ENCODE measurements at regions not wholly inside any gene's neighbourhood (a gene's known extent, or its start where the extent isn't known, plus 50 kb on each side); places are given as distances from the start of the nearest gene placed in this dataset.

GRCh38 chr3:23107221-23107620 lies 95.9 kb upstream of the UBE2E2 start:
- no peaks in the 10 kb centered on the region for H3K36me3 ChIP-seq (ENCODE audit: control insufficient read depth, insufficient read depth, low read length)
- H3K9me3 Mint-ChIP-seq, result no peaks in the 10 kb centered on the region
- H3K27ac Mint-ChIP-seq, result no peak overlapping the region
- no peaks in the 10 kb centered on the region for H3K36me3 Mint-ChIP-seq
- TF ChIP-seq CTCF (IDR thresholded peaks at IDR 0.05), result no peak
- H3K4me1 Mint-ChIP-seq, result peaks cover 8 to 11% of the 10 kb centered on the region in 2 donors
- H3K27me3 Mint-ChIP-seq (ENCODE audit: low read depth in 2 of 2), result peaks cover 2 to 12% of the 10 kb centered on the region in 2 donors
- H3K27me3 ChIP-seq (ENCODE audit: control insufficient read depth, insufficient read depth, low read length), result no peaks in the 10 kb centered on the region
- no peak overlapping the region for H3K4me3 Mint-ChIP-seq
- DNase-seq (no peak), ATAC-seq (no peak)
- H3K27ac ChIP-seq (ENCODE audit: low read length), result no peak overlapping the region
- no peaks in the 10 kb centered on the region for H3K4me1 ChIP-seq (ENCODE audit: control insufficient read depth, insufficient read depth, low read length)
- H3K4me3 ChIP-seq (ENCODE audit: low read length), result no peak overlapping the region
- H3K9me3 ChIP-seq (ENCODE audit: control insufficient read depth, insufficient read depth, low read length), result no peaks in the 10 kb centered on the region
- intact Hi-C loops (cut with micrococcal nuclease), result no loop called here

DNA sequence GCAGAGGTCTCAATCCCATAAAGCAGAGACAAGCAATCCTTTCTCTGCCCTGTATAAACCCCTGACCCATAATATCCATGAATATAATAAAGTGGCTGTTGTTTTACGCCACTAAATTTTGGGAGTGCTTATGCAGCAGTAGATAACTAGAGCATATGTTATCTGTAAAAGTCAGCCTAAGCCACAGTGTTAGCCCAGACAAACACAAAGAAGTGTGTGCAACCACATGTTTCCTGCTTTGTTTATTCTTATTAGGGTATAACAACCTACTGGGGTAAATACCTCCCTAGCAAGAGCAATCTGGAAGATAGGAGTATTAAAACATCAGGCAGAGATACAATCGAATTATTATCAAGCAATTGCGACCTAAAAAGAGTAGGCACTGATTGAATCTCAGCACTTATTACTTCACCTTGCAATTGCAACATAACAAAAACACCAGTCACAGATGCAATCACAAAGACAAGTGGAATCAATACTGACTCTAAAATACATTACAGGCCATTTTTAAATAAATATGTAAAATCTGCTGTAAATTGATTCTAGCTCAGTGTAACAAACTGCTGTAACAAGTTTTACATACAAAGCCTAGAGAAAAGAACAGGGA lies 94.6 kb upstream of the UBE2E2 start:
- DNase-seq, result no peak
- Mint-ChIP-seq H3K36me3 (no peaks in the 10 kb centered on the region), H3K4me1 (peaks cover 10 to 11% of the 10 kb centered on the region in 2 donors), H3K27ac (no peak overlapping the region), H3K27me3 (ENCODE audit: low read depth in 2 of 2) (peaks cover 8 to 23% of the 10 kb centered on the region in 2 donors), H3K4me3 (no peak overlapping the region), H3K9me3 (no peaks in the 10 kb centered on the region)
- Histone ChIP-seq H3K4me1 (ENCODE audit: control insufficient read depth, insufficient read depth, low read length) (no peaks in the 10 kb centered on the region), H3K27ac (ENCODE audit: low read length) (no peak overlapping the region), H3K4me3 (ENCODE audit: low read length) (no peak overlapping the region), H3K27me3 (ENCODE audit: control insufficient read depth, insufficient read depth, low read length) (no peaks in the 10 kb centered on the region), H3K9me3 (ENCODE audit: control insufficient read depth, insufficient read depth, low read length) (no peaks in the 10 kb centered on the region), H3K36me3 (ENCODE audit: control insufficient read depth, insufficient read depth, low read length) (no peaks in the 10 kb centered on the region)
- no peak for TF ChIP-seq CTCF (IDR thresholded peaks at IDR 0.05)
- no peak for ATAC-seq
- intact Hi-C loops (cut with micrococcal nuclease), result no loop called here
- 100% methylated on average over 1 of the region's 3 CpGs for WGBS (ENCODE audit: insufficient coverage)

GRCh38 chr3:23111286-23111685 lies 91.8 kb upstream of the UBE2E2 start:
- H3K36me3 ChIP-seq (ENCODE audit: control insufficient read depth, insufficient read depth, low read length), result no peaks in the 10 kb centered on the region
- 90% methylated on average over 6 of the region's 6 CpGs for WGBS (ENCODE audit: insufficient coverage)
- peaks cover 8 to 30% of the 10 kb centered on the region in 2 donors for H3K27me3 Mint-ChIP-seq (ENCODE audit: low read depth in 2 of 2)
- no peak for TF ChIP-seq CTCF (IDR thresholded peaks at IDR 0.05)
- no peaks in the 10 kb centered on the region for H3K4me1 ChIP-seq (ENCODE audit: control insufficient read depth, insufficient read depth, low read length)
- no peak overlapping the region for H3K4me3 Mint-ChIP-seq
- no peaks in the 10 kb centered on the region for H3K9me3 Mint-ChIP-seq
- no peaks in the 10 kb centered on the region for H3K9me3 ChIP-seq (ENCODE audit: control insufficient read depth, insufficient read depth, low read length)
- H3K27ac ChIP-seq (ENCODE audit: low read length), result no peak overlapping the region
- H3K27me3 ChIP-seq (ENCODE audit: control insufficient read depth, insufficient read depth, low read length), result no peaks in the 10 kb centered on the region
- H3K27ac Mint-ChIP-seq, result no peak overlapping the region
- intact Hi-C loops (cut with micrococcal nuclease), result no loop called here
- DNase-seq, result no peak
- ATAC-seq, result no peak
- no peak overlapping the region for H3K4me3 ChIP-seq (ENCODE audit: low read length)
- no peaks in the 10 kb centered on the region for H3K36me3 Mint-ChIP-seq
- H3K4me1 Mint-ChIP-seq, result peaks cover 28 to 29% of the 10 kb centered on the region in 2 donors

DNA sequence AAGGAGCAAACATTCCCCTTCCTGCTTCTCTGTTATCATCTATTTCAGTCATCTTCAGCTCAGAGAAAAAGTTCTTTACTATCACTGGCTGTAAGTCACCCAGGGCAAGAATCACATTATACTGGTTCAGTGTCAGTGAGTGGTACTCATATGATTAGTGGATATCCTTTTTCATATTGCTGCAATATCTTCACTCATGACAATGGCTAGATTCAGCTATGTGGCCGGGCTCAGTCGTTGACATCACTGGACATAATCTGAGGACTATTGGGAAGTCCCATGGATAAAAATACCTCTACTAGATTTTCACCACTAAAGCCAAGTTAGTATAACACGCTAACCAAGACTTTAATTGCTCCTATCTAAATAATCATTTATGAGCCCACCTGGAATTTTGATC lies 91.3 kb upstream of the UBE2E2 start:
- intact Hi-C loops (cut with micrococcal nuclease), result no loop called here
- no peaks in the 10 kb centered on the region for H3K9me3 Mint-ChIP-seq
- peaks cover 8 to 32% of the 10 kb centered on the region in 2 donors for H3K27me3 Mint-ChIP-seq (ENCODE audit: low read depth in 2 of 2)
- no peak overlapping the region for H3K27ac Mint-ChIP-seq
- Histone ChIP-seq H3K4me3 (ENCODE audit: low read length) (no peak overlapping the region), H3K4me1 (ENCODE audit: control insufficient read depth, insufficient read depth, low read length) (no peaks in the 10 kb centered on the region), H3K27me3 (ENCODE audit: control insufficient read depth, insufficient read depth, low read length) (no peaks in the 10 kb centered on the region), H3K27ac (ENCODE audit: low read length) (no peak overlapping the region), H3K36me3 (ENCODE audit: control insufficient read depth, insufficient read depth, low read length) (no peaks in the 10 kb centered on the region), H3K9me3 (ENCODE audit: control insufficient read depth, insufficient read depth, low read length) (no peaks in the 10 kb centered on the region)
- no peak for DNase-seq
- no peaks in the 10 kb centered on the region for H3K36me3 Mint-ChIP-seq
- H3K4me1 Mint-ChIP-seq, result peaks cover 28 to 29% of the 10 kb centered on the region in 2 donors
- ATAC-seq, result no peak
- TF ChIP-seq CTCF (IDR thresholded peaks at IDR 0.05), result no peak
- no peak overlapping the region for H3K4me3 Mint-ChIP-seq
- WGBS (ENCODE audit: insufficient coverage), result 100% methylated on average over 2 of the region's 3 CpGs
